ENCODE measurements at regions not wholly inside any gene's neighbourhood (a gene's known extent, or its start where the extent isn't known, plus 50 kb on each side); places are given as distances from the start of the nearest gene placed in this dataset.

DNA sequence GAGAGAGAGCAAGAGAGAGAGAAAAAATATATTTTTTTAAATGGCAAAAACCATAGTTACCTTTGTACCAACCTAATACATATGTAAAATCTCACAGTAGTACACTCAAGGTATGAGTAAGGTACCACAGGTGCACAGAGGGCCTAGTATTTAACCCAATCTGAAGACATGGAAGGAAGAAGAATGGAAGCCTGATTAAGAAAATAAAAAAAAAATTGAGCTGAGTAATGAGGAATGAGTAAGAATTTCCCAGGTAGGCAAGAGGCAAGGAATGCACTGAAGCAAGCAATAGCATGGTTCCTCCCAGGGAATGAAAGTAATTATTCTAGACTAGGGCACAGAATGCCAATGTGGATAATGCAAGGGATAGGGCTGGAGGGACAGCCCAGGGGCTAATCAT lies 294.2 kb downstream of the FIGN start:
- Mint-ChIP-seq H3K4me1 (no peaks in the 10 kb centered on the region), H3K9me3 (peaks cover 0 to 21% (median 4%) of the 10 kb centered on the region in 9 donors), H3K4me3 (no peak overlapping the region), H3K27me3 (no peaks in the 10 kb centered on the region), H3K36me3 (no peaks in the 10 kb centered on the region), H3K27ac (no peak overlapping the region)
- POLR2A ChIA-PET, result no interaction called here
- DNase-seq (no peak), ATAC-seq (no peak)

- no peak overlapping the region for H3K27ac Mint-ChIP-seq
- ATAC-seq (no peak), DNase-seq (no peak)
- H3K36me3 Mint-ChIP-seq, result no peaks in the 10 kb centered on the region
- peaks cover 0 to 20% (median 5%) of the 10 kb centered on the region in 9 donors for H3K9me3 Mint-ChIP-seq
- no peaks in the 10 kb centered on the region for H3K27me3 Mint-ChIP-seq
- H3K4me1 Mint-ChIP-seq, result peaks cover 0 to 3% (median 0%) of the 10 kb centered on the region in 4 donors
- POLR2A ChIA-PET, result no interaction called here
- H3K4me3 Mint-ChIP-seq, result no peak overlapping the region
Observed at GRCh38 chr2:163436963-163437362, 298.8 kb downstream of the FIGN start.

DNA sequence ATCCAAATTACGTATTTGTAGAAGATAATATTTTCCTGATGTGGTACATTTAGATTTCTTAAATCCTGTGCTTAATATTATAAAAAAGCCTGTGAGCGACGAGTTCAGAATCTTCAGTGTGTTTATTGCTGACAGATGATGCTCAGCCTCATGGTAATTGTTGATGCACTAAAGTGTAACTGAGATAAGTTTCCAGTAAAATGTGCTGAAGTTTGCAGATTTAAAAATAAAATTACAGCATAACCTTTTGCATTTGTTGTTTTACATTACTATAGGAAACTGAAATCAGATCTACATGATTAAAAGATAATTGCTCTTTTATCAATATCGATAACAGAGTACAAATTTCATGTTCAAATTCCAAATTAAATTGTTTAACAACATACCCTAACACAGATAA lies 307.6 kb downstream of the FIGN start:
- H3K4me1 Mint-ChIP-seq, result peaks cover 0 to under 1% (median 0%) of the 10 kb centered on the region in 4 donors
- DNase-seq (no peak), ATAC-seq (no peak)
- no peak overlapping the region for H3K4me3 Mint-ChIP-seq
- H3K27ac Mint-ChIP-seq, result no peak overlapping the region
- POLR2A ChIA-PET, result no interaction called here
- peaks cover 0 to 29% (median 3%) of the 10 kb centered on the region in 9 donors for H3K9me3 Mint-ChIP-seq
- H3K27me3 Mint-ChIP-seq, result no peaks in the 10 kb centered on the region
- H3K36me3 Mint-ChIP-seq, result no peaks in the 10 kb centered on the region

- no peak for DNase-seq
- H3K4me1 Mint-ChIP-seq, result peaks cover 0 to 6% (median 0%) of the 10 kb centered on the region in 4 donors
- no peaks in the 10 kb centered on the region for H3K27me3 Mint-ChIP-seq
- ATAC-seq, result no peak
- no peaks in the 10 kb centered on the region for H3K36me3 Mint-ChIP-seq
- H3K27ac Mint-ChIP-seq, result no peak overlapping the region
- H3K9me3 Mint-ChIP-seq, result peaks cover 0 to 33% (median 2%) of the 10 kb centered on the region in 9 donors
- POLR2A ChIA-PET, result no interaction called here
- H3K4me3 Mint-ChIP-seq, result no peak overlapping the region
Observed at GRCh38 chr2:163420604-163421003, 315.2 kb downstream of the FIGN start.

DNA sequence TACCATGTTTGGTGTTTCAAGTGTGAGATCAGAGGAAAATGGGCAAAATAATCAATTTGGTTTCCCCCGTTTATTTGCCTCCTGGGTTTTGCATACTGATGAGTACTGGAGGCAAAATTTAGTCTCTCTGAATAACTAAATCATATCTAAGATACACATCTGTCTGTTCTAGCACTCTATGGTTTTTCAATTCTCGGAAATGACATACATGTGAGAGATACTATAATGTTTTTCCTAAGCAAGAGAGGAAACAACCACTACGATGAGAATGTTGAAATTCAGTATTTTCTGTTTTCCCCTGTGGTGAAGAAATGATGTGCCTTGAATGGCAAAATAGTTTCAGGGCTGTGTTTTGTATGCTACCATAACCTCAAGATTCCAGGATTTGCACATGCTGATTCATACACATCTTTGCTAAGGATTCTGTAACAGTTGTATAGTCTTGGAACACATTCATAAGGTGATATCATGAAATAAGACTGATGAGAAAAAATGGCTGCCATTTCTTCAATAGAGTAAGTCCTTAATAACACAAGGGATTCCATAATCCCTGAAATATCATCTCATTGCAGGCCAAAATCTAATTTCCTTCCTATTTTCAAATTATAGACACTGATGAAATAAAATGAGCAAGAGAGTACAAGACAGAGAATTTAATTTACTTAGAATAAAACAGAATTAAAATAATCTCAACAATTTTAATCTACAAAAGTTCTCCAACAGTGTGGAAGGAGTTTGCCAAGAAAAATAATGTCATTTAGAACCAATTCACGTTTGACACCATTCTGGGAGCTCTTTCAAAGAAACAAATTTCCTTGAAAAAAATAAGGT lies 316.6 kb downstream of the FIGN start:
- Mint-ChIP-seq H3K4me3 (no peak overlapping the region), H3K36me3 (no peaks in the 10 kb centered on the region), H3K4me1 (peaks cover 0 to 10% (median 0%) of the 10 kb centered on the region in 4 donors), H3K27me3 (no peaks in the 10 kb centered on the region), H3K9me3 (peaks cover 0 to 45% (median 4%) of the 10 kb centered on the region in 9 donors), H3K27ac (no peak overlapping the region)
- no peak for DNase-seq
- POLR2A ChIA-PET, result no interaction called here
- ATAC-seq, result no peak

GRCh38 chr2:163417596-163418337 lies 318.0 kb downstream of the FIGN start:
- Mint-ChIP-seq H3K9me3 (peaks cover 0 to 45% (median 3%) of the 10 kb centered on the region in 9 donors), H3K4me1 (peaks cover 0 to 10% (median 0%) of the 10 kb centered on the region in 4 donors), H3K27me3 (no peaks in the 10 kb centered on the region), H3K27ac (peak overlapping the region in 1 of 10 donors; percentile 21), H3K36me3 (no peaks in the 10 kb centered on the region), H3K4me3 (no peak overlapping the region)
- POLR2A ChIA-PET, result no interaction called here
- ATAC-seq, result no peak
- DNase-seq, result no peak

DNA sequence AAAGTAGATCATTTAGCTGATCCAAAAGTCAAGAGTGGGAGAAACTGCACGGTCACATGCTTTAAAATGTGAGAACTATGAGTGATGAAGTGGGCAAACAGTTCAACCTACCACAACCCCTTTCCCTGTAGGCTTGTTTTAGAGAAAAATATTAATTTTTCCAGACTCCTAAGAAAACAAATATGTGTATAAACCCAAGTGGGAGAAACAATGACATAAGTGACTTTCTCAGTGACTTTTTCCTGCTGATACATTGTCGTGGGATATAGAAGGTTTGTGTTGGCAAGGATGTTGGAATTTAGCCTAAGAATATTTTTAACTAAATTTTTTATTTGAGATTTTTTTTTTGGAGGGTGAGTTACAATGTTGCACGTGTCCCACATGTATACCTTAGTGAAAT lies 321.7 kb downstream of the FIGN start:
- Mint-ChIP-seq H3K27me3 (no peaks in the 10 kb centered on the region), H3K4me3 (no peak overlapping the region), H3K27ac (no peak overlapping the region), H3K9me3 (peaks cover 0 to 20% (median 3%) of the 10 kb centered on the region in 9 donors), H3K36me3 (no peaks in the 10 kb centered on the region), H3K4me1 (peaks cover 0 to 10% (median 0%) of the 10 kb centered on the region in 4 donors)
- no peak for ATAC-seq
- POLR2A ChIA-PET, result no interaction called here
- no peak for DNase-seq

DNA sequence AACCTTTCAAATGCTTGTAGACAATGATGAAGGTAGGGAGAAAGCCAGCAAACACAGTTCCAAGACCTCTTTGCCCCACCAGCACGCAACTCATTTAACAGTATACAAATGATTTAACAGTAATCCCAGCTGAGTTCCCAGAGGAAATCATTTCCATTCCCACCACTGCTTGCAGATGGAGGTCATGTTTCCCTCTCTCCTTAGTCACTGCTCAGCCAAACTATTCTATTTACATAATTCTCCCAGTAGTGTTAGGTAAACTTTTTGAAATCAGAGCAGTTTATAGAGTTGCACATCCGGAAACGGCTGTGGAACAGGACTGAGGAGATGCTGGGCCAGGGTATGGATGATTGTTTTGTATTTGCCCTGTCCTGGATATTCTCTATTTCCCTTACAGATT lies 328.5 kb downstream of the FIGN start:
- ATAC-seq (no peak), DNase-seq (no peak)
- Mint-ChIP-seq H3K9me3 (peaks cover 0 to 9% (median 0%) of the 10 kb centered on the region in 9 donors), H3K27ac (no peak overlapping the region), H3K36me3 (no peaks in the 10 kb centered on the region), H3K4me3 (no peak overlapping the region), H3K27me3 (no peaks in the 10 kb centered on the region), H3K4me1 (no peaks in the 10 kb centered on the region)
- POLR2A ChIA-PET, result no interaction called here

GRCh38 chr2:163405298-163405697 lies 330.5 kb downstream of the FIGN start:
- no peak for ATAC-seq
- H3K27ac Mint-ChIP-seq, result no peak overlapping the region
- DNase-seq, result no peak
- no peaks in the 10 kb centered on the region for H3K36me3 Mint-ChIP-seq
- H3K9me3 Mint-ChIP-seq, result peaks cover 0 to 8% (median 0%) of the 10 kb centered on the region in 9 donors
- POLR2A ChIA-PET, result no interaction called here
- no peaks in the 10 kb centered on the region for H3K4me1 Mint-ChIP-seq
- no peak overlapping the region for H3K4me3 Mint-ChIP-seq
- no peaks in the 10 kb centered on the region for H3K27me3 Mint-ChIP-seq

DNA sequence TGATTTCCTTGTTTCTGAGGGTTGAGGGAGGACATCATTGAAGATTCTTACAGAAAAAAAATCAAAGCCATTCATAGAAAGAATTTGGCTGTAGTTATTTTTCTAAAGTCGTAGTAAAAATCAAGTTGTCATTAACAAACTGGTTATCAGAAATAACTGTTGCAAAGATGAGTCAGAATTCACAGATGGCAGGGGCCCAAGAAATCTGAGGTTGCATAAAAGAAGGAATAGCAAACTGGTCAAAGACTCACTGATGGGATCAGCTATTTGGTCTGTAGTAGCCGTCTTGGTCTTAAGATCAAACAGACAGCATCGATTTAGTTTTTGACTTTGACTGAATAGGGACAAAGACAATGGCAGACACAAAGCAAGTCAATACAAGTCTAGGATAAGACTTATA lies 334.3 kb downstream of the FIGN start:
- no peak overlapping the region for H3K27ac Mint-ChIP-seq
- POLR2A ChIA-PET, result no interaction called here
- H3K4me1 Mint-ChIP-seq, result no peaks in the 10 kb centered on the region
- H3K36me3 Mint-ChIP-seq, result no peaks in the 10 kb centered on the region
- DNase-seq, result no peak
- no peak for ATAC-seq
- H3K9me3 Mint-ChIP-seq, result peaks cover 0 to 4% (median 0%) of the 10 kb centered on the region in 9 donors
- no peak overlapping the region for H3K4me3 Mint-ChIP-seq
- H3K27me3 Mint-ChIP-seq, result no peaks in the 10 kb centered on the region

DNA sequence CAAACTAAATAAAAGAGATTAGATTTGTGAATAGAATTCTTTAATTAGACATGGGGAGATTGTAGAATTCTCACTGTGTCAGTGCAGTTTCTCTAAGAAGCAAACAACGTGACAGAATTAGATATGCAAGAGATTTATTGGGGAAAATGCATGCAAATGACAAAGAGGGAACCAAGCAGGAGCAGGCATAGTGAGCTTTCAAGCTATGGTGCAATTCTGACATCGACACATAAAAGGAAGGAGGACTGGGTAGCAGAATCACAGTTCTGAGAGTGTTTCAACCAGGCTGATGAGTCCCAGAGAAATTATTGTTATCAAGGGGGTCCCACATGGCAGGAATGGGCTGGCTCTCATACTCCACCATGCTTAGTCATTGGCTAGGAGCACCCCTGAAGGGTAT lies 338.4 kb downstream of the FIGN start:
- ATAC-seq (no peak), DNase-seq (no peak)
- Mint-ChIP-seq H3K4me3 (no peak overlapping the region), H3K27me3 (no peaks in the 10 kb centered on the region), H3K27ac (no peak overlapping the region), H3K9me3 (peaks cover 0 to 11% (median 0%) of the 10 kb centered on the region in 9 donors), H3K4me1 (no peaks in the 10 kb centered on the region), H3K36me3 (no peaks in the 10 kb centered on the region)
- POLR2A ChIA-PET, result no interaction called here

GRCh38 chr2:163395602-163396001 lies 340.2 kb downstream of the FIGN start:
- Mint-ChIP-seq H3K27ac (no peak overlapping the region), H3K4me1 (no peaks in the 10 kb centered on the region), H3K4me3 (no peak overlapping the region), H3K9me3 (peaks cover 0 to 11% (median 0%) of the 10 kb centered on the region in 9 donors), H3K36me3 (no peaks in the 10 kb centered on the region), H3K27me3 (no peaks in the 10 kb centered on the region)
- POLR2A ChIA-PET, result no interaction called here
- no peak for DNase-seq
- ATAC-seq, result no peak

- no peaks in the 10 kb centered on the region for H3K36me3 Mint-ChIP-seq
- H3K27me3 Mint-ChIP-seq, result no peaks in the 10 kb centered on the region
- no peak overlapping the region for H3K27ac Mint-ChIP-seq
- H3K4me1 Mint-ChIP-seq, result no peaks in the 10 kb centered on the region
- H3K9me3 Mint-ChIP-seq, result peaks cover 0 to 8% (median 0%) of the 10 kb centered on the region in 9 donors
- no peak overlapping the region for H3K4me3 Mint-ChIP-seq
- DNase-seq (no peak), ATAC-seq (no peak)
- POLR2A ChIA-PET, result no interaction called here
Observed at GRCh38 chr2:163389838-163390237, 346.0 kb downstream of the FIGN start.
